ENCODE measurements at regions not wholly inside any gene's neighbourhood (a gene's known extent, or its start where the extent isn't known, plus 50 kb on each side); places are given as distances from the start of the nearest gene placed in this dataset.
A peak's percentile ranks its signal among the peaks of the same experiment; 100 is the strongest.

GRCh38 chr4:176569301-176569700 is 223.4 kb downstream of the VEGFC start:
- Mint-ChIP-seq H3K27ac (ENCODE audit: unreplicated experiment) (no peak overlapping the region), H3K4me1 (ENCODE audit: low read depth) (no peaks in the 10 kb centered on the region), H3K9me3 (ENCODE audit: low read depth) (no peaks in the 10 kb centered on the region), H3K27me3 (ENCODE audit: low read depth) (peaks cover 10% of the 10 kb centered on the region), H3K36me3 (ENCODE audit: low read depth) (no peaks in the 10 kb centered on the region), H3K4me3 (ENCODE audit: unreplicated experiment) (no peak overlapping the region)
- DNase-seq (ENCODE audit: low spot score) = no peak
- peak; percentile 49 for TF ChIP-seq CTCF (IDR thresholded peaks at IDR 0.05)

GRCh38 chr4:176571206-176571605 is 221.5 kb downstream of the VEGFC start:
- Mint-ChIP-seq H3K27me3 (ENCODE audit: low read depth) (peaks cover 20% of the 10 kb centered on the region), H3K4me3 (ENCODE audit: unreplicated experiment) (no peak overlapping the region), H3K36me3 (ENCODE audit: low read depth) (no peaks in the 10 kb centered on the region), H3K27ac (ENCODE audit: unreplicated experiment) (no peak overlapping the region), H3K9me3 (ENCODE audit: low read depth) (no peaks in the 10 kb centered on the region), H3K4me1 (ENCODE audit: low read depth) (no peaks in the 10 kb centered on the region)
- TF ChIP-seq CTCF (IDR thresholded peaks at IDR 0.05) = no peak
- no peak for DNase-seq (ENCODE audit: low spot score)

- Mint-ChIP-seq H3K27ac (ENCODE audit: unreplicated experiment) (no peak overlapping the region), H3K27me3 (ENCODE audit: low read depth) (peaks cover 35% of the 10 kb centered on the region), H3K4me3 (ENCODE audit: unreplicated experiment) (no peak overlapping the region), H3K36me3 (ENCODE audit: low read depth) (no peaks in the 10 kb centered on the region), H3K4me1 (ENCODE audit: low read depth) (no peaks in the 10 kb centered on the region), H3K9me3 (ENCODE audit: low read depth) (no peaks in the 10 kb centered on the region)
- DNase-seq (ENCODE audit: low spot score) = no peak
- no peak for TF ChIP-seq CTCF (IDR thresholded peaks at IDR 0.05)
These were observed 217.5 kb downstream of the VEGFC start for GRCh38 chr4:176575141-176575730.

GRCh38 chr4:176579226-176579625 is 213.5 kb downstream of the VEGFC start:
- Mint-ChIP-seq H3K36me3 (ENCODE audit: low read depth) (no peaks in the 10 kb centered on the region), H3K27ac (ENCODE audit: unreplicated experiment) (no peak overlapping the region), H3K27me3 (ENCODE audit: low read depth) (peaks cover 39% of the 10 kb centered on the region), H3K4me3 (ENCODE audit: unreplicated experiment) (no peak overlapping the region), H3K4me1 (ENCODE audit: low read depth) (peaks cover 4% of the 10 kb centered on the region), H3K9me3 (ENCODE audit: low read depth) (no peaks in the 10 kb centered on the region)
- TF ChIP-seq CTCF (IDR thresholded peaks at IDR 0.05) = no peak
- DNase-seq (ENCODE audit: low spot score) = no peak

- Mint-ChIP-seq H3K9me3 (ENCODE audit: low read depth) (no peaks in the 10 kb centered on the region), H3K36me3 (ENCODE audit: low read depth) (no peaks in the 10 kb centered on the region), H3K27me3 (ENCODE audit: low read depth) (peaks cover 28% of the 10 kb centered on the region), H3K4me3 (ENCODE audit: unreplicated experiment) (no peak overlapping the region), H3K4me1 (ENCODE audit: low read depth) (peaks cover 4% of the 10 kb centered on the region), H3K27ac (ENCODE audit: unreplicated experiment) (no peak overlapping the region)
- no peak for DNase-seq (ENCODE audit: low spot score)
- no peak for TF ChIP-seq CTCF (IDR thresholded peaks at IDR 0.05)
These were observed 209.4 kb downstream of the VEGFC start for GRCh38 chr4:176583278-176583677.
